Pancreas (tissue), 10 donors: ENCODE measurements at regions not wholly inside any gene's neighbourhood (a gene's known extent, or its start where the extent isn't known, plus 50 kb on each side); places are given as distances from the start of the nearest gene placed in this dataset.

Source experiments
- ATAC-seq, 4 donors: fragments of 200-7000 bp; cut with Tn5 transposase; one replicate each; pipeline versions ENCODE4 v1.8.0 to v1.9.1; 2020; ENCODE audit warnings: mild to moderate bottlenecking in 4 of 4, moderate library complexity in 4 of 4
- DNase-seq, 6 donors: peaks; one replicate each; pipeline ENCODE4 v3.0.0-alpha.2; 2020
- FAIRE-seq: peaks from 2 replicates; lab custom pipeline; 2012; peaks lifted over from hg19 to GRCh38; lab: Jason Lieb, UNC
- H3K27ac ChIP-seq, 4 donors: fragments of 200-600 bp; sonication (generic); 1 replicate in 3 of 4; 2 replicates in 1 of 4; pipeline versions ENCODE4 v1.5.0 to v1.8.0; 2020
- H3K27me3 ChIP-seq, 4 donors: fragments of 200-600 bp; one replicate each; pipeline ENCODE4 v1.8.0; 2021
- H3K36me3 ChIP-seq, 3 donors: fragments of 200-600 bp; sonication (generic) in 1 of 3; one replicate each; pipeline versions ENCODE4 v1.5.0 to v1.8.0; 2020 to 2021
- H3K4me1 ChIP-seq, 3 donors: fragments of 200-600 bp; one replicate each; pipeline ENCODE4 v1.8.0; 2021
- H3K4me3 ChIP-seq, 4 donors: fragments of 200-600 bp; sonication (generic) in 2 of 4; one replicate each; pipeline versions ENCODE4 v1.5.0 to v1.8.0; 2020 to 2021
- H3K9me3 ChIP-seq, 4 donors: fragments of 200-600 bp; one replicate each; pipeline ENCODE4 v1.8.0; 2021
- WGBS, 2 donors: extraction: QIAGEN DNeasy Blood & Tissue Kit; methylation state at CpG; one replicate each; pipeline ENCODE4 v1.1.7; 2013; 5-methylcytosine and 5-hydroxymethylcytosine counted together
- intact Hi-C, 3 donors: fragments of 100-400 bp; cut with DNase I; formaldehyde crosslinking; loops; one replicate each; pipeline versions ENCODE4 v1.11.1 to v1.14.2; 2022
- TF ChIP-seq, protein P1 (sequence below), 4 donors: fragments of 200-600 bp; sonication (generic) in 3 of 4; IDR thresholded peaks; one replicate each; pipeline versions ENCODE4 v1.5.0 to v1.8.0; 2021; ENCODE audit warnings: antibody characterized with exemption in 4 of 4
- donor health status: healthy with polysubstance abuse.
- donor health status: DM: no; HTN: no; CAD: no; lungs with moderate emphysema.
- donor health status: DM: no; HTN: no; CAD: no.
- donor health status: control.
- donor health status: control.
- donor health status: Bipolar disorder and iron deficiency.
- donor health status: DM: yes; HTN: yes; CAD: no.
- donor health status: DM: no; HTN: no; CAD: no.
- donor health status: DM: no; HTN: no; CAD: no.
- donor health status: DM: yes; HTN: yes; CAD: no.

DNA sequence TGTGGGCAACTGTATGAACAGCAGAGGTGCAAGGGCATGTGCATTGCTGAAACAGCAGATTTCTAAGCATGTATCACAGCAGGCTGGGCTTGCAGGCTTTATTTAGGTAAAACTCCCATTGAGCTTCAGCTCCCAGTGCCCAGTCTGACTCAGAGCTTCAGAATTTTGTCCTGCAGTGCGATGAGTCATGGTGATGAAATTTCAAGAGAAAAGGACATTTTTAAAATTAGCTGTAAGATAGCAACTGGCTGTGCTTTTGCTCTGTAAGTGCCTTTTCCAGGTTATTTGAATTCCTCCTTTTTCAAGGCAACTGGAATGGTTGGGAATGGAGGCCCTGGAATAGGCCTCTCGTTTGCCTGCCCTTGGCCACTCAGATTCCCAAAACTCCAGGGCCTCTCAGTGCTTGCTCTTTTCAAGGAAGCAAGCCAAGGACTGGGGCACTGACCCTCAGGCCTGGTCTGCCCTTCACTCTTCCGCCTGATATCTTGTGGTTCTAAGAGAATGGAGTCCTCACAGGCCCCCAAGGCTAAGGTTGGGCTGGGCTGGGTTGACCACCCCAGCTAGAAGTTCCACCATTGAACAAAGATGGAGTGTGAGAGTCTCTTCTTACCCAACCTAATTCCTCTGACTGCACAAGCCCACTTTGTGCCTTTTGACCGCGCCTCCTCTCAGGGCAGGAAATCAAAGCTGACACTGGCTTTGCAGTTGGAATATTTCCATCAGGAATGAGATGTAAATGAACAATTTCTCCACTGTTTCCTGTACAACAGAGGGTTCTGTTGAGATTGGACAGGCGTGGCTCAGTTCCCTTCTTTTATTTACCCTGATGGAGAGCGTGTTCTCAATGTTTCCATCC, 59.5 kb upstream of the PRSS23 start:
- Histone ChIP-seq H3K27ac (peak overlapping the region; percentile 61 to 88 (median 64)), H3K9me3 (no peaks in the 10 kb centered on the region), H3K4me1 (peaks cover 0 to 14% (median 0%) of the 10 kb centered on the region in 3 donors), H3K36me3 (no peaks in the 10 kb centered on the region), H3K27me3 (no peaks in the 10 kb centered on the region), H3K4me3 (no peak overlapping the region)
- TF ChIP-seq, protein P1, sequence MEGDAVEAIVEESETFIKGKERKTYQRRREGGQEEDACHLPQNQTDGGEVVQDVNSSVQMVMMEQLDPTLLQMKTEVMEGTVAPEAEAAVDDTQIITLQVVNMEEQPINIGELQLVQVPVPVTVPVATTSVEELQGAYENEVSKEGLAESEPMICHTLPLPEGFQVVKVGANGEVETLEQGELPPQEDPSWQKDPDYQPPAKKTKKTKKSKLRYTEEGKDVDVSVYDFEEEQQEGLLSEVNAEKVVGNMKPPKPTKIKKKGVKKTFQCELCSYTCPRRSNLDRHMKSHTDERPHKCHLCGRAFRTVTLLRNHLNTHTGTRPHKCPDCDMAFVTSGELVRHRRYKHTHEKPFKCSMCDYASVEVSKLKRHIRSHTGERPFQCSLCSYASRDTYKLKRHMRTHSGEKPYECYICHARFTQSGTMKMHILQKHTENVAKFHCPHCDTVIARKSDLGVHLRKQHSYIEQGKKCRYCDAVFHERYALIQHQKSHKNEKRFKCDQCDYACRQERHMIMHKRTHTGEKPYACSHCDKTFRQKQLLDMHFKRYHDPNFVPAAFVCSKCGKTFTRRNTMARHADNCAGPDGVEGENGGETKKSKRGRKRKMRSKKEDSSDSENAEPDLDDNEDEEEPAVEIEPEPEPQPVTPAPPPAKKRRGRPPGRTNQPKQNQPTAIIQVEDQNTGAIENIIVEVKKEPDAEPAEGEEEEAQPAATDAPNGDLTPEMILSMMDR (IDR thresholded peaks at IDR 0.05): no peak
- 70 to 71% methylated on average over 7 of the region's 7 CpGs for WGBS, 2 donors
- intact Hi-C loops: no loop called here
- DNase-seq (peak in 4 of 6 donors; percentile 23 to 51 (median 31)), FAIRE-seq (no peak), ATAC-seq (peak; percentile 70 to 77 (median 71))

DNA sequence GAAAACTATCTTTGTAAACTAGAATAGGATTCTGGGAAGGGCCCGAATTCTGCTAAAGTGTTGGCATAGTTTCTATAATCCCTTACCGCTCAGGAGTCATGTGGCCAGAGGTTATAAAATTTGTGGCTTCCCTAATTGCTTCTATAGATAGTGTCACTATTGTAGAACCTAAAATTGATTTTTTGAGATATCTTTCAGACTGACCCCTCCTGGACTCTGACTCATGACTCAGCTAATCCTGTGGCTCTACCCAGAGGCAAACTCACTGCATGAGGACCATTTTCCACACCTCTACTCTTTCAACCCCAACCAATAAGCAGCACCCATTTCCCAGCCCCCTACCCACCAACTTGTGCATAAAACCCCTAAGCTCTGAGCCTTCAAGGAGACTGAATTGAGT, 61.8 kb upstream of the PRSS23 start:
- no peaks in the 10 kb centered on the region for H3K9me3 ChIP-seq
- TF ChIP-seq, protein P1 (IDR thresholded peaks at IDR 0.05): no peak
- no peak overlapping the region for H3K4me3 ChIP-seq
- FAIRE-seq: no peak
- DNase-seq: no peak
- H3K27me3 ChIP-seq: no peaks in the 10 kb centered on the region
- no peak overlapping the region for H3K27ac ChIP-seq
- no peak for ATAC-seq
- no peaks in the 10 kb centered on the region for H3K36me3 ChIP-seq
- 80 to 81% methylated on average over 2 of the region's 2 CpGs for WGBS, 2 donors
- H3K4me1 ChIP-seq: peaks cover 0 to 11% (median 0%) of the 10 kb centered on the region in 3 donors
- intact Hi-C loops: no loop called here

DNA sequence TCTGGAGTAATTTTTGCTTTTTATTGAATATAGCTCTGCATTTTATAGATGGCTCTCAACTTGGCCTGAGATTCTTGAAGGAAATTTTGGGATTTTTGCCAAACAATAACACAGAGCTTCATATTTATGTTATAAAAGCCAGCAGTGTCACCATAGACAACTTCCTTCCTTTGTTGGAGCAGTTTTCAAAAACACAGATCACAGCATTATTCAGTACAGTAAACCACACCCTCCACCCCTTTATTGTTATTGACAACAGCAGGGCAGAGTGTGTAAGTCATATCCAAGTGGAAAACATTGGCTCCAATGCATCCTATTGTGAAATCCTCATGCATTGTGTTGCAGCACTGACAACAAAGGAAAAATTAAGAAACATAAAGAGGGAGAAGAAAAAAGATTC, 62.6 kb upstream of the PRSS23 start:
- Histone ChIP-seq H3K36me3 (no peaks in the 10 kb centered on the region), H3K4me1 (peaks cover 0 to 9% (median 0%) of the 10 kb centered on the region in 3 donors), H3K9me3 (no peaks in the 10 kb centered on the region), H3K27ac (no peak overlapping the region), H3K27me3 (no peaks in the 10 kb centered on the region), H3K4me3 (no peak overlapping the region)
- intact Hi-C loops: no loop called here
- TF ChIP-seq, protein P1 (IDR thresholded peaks at IDR 0.05): no peak
- DNase-seq (no peak), FAIRE-seq (no peak), ATAC-seq (no peak)

GRCh38 chr11:86737230-86737629, 63.1 kb upstream of the PRSS23 start:
- no peaks in the 10 kb centered on the region for H3K36me3 ChIP-seq
- H3K4me3 ChIP-seq: no peak overlapping the region
- TF ChIP-seq, protein P1 (IDR thresholded peaks at IDR 0.05): no peak
- FAIRE-seq: no peak
- DNase-seq: no peak
- no peak overlapping the region for H3K27ac ChIP-seq
- intact Hi-C loops: no loop called here
- peaks cover 0 to 9% (median 0%) of the 10 kb centered on the region in 3 donors for H3K4me1 ChIP-seq
- ATAC-seq: no peak
- H3K9me3 ChIP-seq: no peaks in the 10 kb centered on the region
- no peaks in the 10 kb centered on the region for H3K27me3 ChIP-seq
